Neural progenitor cell (in vitro differentiated cells): ENCODE measurements at regions not wholly inside any gene's neighbourhood (a gene's known extent, or its start where the extent isn't known, plus 50 kb on each side); places are given as distances from the start of the nearest gene placed in this dataset.

Experiments
- CTCF ChIP-seq: fragments of 200-600 bp; sonication (generic); IDR thresholded peaks from 2 replicates; pipeline ENCODE4 v1.5.1; 2017; ENCODE audit warnings: antibody characterized with exemption, mild to moderate bottlenecking
- EZH2 ChIP-seq: fragments of 200-600 bp; sonication (generic); IDR thresholded peaks from 2 replicates; pipeline ENCODE4 v1.6.1; 2017; ENCODE audit warnings: antibody characterized with exemption, mild to moderate bottlenecking, moderate library complexity
- EZH2phosphoT487 ChIP-seq: fragments of 200-600 bp; sonication (generic); IDR thresholded peaks from 2 replicates; pipeline ENCODE4 v1.6.1; 2017; ENCODE audit warnings: antibody characterized with exemption

- TF ChIP-seq CTCF (no peak), EZH2phosphoT487 (no peak), EZH2 (no peak)
These were observed 1437.6 kb downstream of the UQCRFS1 start for GRCh38 chr19:27775395-27775794.
